OCI-M2 (cell line): ENCODE measurements at regions not wholly inside any gene's neighbourhood (a gene's known extent, or its start where the extent isn't known, plus 50 kb on each side); places are given as distances from the start of the nearest gene placed in this dataset.

Experiments
- DNase-seq: peaks from one replicate; lab custom pipeline; 2025; ENCODE audit not compliant: unreplicated experiment; lab: John Stamatoyannopoulos, UW

DNA sequence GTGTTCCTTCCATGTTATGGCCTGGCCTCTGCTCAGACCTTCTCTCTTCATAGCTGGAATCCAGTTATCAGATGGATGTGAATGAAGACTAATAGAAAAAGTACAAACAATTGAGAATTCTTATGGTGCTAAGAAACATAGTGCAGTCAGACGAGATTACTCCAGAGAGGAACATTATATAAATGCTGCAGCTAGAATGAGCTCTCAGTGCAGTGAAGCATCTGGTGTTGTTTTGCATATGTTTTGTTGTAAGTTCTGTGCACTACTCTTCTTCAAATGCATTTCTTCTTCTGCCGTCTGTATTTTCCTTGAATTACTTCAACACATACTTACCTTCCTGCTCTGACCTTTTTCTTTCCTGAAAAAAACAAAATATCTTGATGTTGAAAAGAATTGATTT, 602.4 kb upstream of the CDH18 start:
- no peak for DNase-seq

DNA sequence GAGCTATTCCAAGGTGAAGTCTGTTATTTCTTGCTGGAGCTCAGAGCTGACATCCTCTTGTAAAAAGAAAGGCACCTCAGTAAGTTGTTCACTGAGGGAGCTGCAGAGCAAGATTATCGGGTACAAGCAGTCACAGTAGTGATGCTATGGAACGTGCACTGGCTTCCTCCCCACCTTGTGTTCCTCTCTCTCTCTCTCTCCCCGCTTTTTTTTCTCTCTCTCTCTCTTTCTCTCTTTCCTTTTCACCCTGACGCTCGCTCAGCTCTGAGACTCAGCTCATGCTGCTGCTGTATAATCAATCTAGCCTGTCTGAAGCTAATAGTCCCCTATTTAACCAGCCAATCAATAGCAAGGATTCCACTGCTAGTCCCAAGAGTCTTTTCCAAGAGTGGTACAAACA, 587.6 kb upstream of the CDH18 start:
- no peak for DNase-seq

DNA sequence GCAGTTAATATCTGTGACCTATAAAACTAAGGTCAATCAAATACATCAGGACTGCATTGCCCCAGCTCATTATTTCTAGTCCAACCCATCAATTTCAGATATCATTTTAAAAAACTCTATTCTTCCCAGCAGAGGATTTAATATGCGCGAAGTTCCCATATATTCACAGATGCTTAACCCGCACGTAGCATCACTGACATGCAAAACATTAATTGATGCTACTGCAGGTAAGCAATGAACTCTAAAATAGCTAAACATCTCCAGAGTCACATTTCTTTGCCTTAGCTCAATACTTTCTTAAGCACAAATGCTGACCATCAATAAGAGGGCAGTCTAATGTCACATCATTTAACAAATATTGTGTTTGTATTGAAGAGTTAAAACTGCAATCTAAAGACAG, 586.6 kb upstream of the CDH18 start:
- no peak for DNase-seq

DNA sequence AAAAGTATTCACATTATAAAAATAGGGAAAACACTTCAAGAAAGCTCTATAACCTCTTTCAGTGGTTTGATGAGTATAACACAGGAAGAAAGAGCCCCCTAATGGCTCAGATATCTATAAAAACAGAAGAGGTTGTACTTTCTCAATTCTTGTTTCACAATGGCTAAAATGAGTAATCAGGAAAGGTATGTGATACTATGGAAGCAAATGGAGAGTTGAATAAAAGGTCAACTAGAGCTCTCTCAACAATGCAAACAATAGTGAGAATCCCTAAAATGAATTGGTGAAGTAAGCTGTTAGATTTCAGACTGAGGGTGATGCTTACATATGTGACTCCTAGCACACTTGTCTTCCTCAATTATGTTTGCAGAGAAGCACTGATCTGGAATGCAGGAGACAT, 584.6 kb upstream of the CDH18 start:
- DNase-seq, result no peak

DNA sequence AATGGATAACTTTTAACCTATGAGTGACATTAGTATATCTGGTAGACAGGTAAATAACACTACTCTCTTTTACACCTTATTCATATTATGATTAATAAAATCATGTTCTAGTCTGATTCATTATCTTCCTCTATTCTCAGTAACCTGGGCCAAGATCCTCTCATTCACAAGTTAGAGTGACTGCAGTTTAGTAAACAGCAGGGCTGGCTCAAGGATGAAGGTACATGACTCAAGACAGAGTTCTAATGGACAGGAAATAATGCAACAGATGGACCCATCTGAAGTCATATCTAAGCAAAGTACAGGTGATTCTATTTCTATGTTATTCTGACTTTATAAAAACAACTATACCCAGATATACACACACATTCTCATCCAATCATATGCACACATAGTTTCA, 582.5 kb upstream of the CDH18 start:
- no peak for DNase-seq

DNA sequence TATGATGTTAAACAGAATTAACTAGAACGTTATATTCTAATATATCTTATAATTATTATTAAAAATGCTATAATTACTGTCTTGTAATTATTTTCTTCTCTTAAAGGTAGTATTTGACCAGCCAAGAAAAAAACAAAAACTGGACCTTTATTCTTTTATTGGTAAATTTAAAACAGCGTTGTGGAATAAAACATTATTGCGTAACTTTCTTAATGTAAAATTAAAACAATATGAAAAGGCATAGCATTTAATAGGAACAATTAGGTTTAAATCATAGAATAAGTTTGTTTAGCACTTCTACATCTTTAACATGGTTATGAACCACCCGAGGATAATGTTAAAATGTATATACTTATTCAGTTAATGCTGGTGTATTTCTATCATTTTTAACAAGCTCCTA, 574.5 kb upstream of the CDH18 start:
- DNase-seq, result no peak

DNA sequence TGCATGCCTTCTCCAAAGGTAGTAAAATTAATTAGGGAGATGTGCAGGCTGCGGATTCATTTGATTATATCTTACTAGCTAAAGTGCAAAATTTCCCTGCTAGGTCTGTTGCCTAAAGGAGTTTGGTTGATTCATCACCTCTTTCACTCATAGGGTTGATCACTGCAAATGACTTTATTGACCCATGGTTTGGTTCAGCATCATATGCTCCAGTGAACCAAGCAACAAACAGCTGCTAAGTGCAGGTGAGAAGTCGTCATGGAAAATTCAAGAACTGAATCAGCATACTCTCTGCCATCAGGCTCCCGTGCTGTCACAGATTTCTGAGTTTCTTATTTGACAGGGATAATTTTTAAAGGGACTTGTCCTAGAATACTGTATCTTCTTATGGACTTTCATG, 571.8 kb upstream of the CDH18 start:
- no peak for DNase-seq

DNA sequence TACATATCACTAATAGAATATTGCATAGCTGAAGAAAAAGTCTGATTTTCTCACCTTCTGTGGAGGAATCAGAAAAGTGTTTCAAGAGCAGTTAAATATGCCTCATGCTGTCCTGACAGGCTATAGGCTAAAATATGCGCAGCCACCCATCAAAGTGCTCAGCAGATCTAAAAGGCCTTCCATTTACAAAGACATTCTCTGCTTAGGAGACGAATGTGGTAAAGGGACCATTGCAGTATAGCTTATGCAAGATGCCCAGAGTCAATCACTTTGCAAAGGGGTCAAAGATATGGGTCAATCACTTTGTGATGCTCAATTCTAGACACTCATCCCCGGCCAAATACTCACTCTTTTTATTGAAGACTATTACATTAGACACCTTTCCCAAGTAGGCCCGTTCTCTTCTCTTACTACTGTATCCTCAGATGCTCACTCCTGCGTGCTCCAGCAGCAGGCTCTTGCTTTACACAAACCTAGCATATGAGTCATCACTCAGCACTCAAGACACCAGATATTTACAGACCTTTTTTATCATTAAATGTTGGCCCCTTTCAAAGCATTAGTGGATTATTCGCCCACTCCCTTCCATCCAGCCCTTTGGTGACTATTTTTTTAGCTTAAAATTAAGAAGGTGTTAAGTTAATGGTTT, 568.2 kb upstream of the CDH18 start:
- DNase-seq, result no peak

DNA sequence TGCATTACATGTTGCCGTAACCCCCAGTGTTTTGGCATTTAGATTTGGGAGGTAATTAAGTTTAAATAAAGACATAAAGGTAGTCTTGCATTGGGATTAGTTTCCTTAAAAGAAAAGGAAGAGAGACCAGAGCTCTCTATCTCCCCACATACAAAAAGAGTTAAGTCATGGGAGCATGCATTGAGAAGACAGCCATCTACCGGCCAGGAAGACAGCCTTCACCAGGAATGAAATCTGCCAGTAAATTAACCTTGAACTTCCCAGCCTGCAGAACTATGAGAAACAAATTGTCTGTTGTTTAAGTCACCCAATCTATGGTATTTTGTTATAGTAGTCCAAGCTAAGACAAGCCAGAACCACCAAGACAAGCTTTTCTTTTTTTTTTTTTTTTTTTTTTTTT, 567.0 kb upstream of the CDH18 start:
- no peak for DNase-seq

DNA sequence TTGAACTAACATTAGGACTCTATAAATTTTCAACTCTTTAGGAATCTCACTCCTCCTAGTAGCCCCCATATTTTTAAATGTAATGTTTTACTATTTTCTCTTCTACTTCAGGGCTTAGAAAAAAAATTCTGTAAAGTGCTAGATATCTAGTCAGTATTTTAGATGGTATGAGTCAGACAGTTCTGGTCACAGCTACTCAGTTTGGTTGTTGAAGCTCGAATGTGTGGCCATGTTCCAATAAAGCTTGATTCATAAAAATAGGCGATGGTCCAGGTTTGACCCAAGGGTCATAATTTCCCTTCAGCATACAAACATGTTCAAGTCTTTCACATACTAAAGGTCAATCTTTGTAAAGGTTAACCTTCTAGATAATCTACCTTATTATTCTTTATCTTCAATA, 566.0 kb upstream of the CDH18 start:
- no peak for DNase-seq

DNA sequence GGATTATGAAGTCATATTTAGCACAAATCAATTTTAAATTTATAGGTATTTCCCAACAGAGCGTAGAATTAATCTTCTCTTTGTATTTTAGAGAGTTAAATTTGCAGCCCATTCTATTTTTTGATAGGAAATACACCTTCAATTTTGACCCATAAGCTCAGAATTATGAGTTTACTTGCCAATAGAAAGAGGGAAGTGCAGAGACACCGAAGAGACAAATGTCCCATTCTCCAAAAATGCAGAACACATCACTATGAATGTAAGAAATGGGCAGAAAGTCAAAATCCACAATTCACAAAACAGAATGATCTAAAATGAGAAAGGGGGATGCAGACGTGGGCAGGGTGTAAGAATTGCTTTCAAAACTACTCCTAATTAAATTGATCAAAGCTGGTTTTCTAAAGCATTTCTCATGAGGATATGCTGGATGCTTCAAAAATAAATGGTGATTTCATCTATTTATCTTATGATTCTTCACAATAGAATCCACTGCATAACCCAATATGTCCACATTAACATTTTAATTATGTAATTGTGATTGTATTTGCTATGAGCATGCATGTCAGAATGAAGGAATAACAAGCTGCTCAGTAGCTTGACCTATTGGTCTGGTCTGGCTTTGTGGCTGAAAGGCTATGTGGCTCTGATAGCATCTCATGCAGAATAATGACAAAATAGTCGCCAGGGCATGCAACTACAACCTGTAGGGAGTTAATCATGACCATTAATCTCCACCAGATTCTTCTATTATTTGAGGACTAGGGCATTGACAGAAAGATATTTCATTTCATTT, 550.1 kb upstream of the CDH18 start:
- DNase-seq, result no peak

DNA sequence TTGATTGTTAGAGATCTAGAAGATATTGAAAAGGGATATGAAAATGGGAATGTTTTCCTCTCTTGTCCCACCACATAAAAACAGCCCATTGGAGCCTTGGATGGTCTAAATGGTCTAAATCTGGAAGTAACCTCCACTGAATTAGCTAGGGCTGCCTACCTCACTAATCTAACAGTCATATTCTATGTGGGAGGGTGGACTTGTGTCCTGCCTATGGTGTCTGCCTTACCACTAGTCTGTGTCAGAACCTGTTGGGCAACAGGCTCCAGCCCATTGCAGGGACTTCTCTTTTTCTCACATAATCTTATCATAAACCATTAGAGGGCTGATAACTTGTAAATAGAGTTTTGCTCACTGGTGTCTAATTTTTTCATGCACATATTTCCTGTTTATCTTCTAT, 548.8 kb upstream of the CDH18 start:
- DNase-seq, result no peak

DNA sequence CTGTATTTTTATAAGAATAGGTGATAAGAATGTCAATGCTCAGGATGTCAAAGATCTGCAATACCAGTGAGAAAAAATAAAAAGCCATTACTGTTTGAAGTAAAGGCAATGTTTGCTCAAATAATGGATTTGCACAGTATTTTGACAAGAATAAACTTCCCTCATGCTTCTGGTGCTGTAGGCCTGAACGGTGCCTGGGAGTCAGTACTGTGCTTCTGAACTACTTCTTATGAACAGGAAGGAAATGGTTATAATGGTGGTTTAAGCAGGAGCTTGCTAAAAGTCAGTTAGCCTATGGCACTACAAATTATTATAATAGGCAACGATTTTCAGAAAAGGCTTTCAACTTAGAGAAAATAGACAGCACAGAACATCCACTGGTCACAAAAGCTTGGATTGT, 548.3 kb upstream of the CDH18 start:
- DNase-seq, result no peak

DNA sequence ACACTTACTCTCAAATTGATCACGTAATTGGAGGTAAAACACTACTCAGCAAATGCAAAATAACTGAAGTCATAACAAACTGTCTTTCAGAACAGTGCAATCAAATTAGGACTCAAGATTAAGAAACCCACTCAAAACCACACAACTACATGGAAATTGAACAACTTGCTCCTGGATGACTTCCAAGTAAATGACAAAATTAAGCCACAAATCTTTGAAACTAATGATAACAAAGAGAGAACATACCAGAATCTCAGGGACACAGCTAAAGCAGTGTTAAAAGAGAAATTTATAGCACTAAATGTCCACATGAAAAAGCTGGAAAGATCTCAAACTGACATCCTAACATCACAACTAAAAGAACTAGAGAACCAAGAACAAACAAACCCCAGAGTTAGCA, 540.5 kb upstream of the CDH18 start:
- DNase-seq, result no peak

DNA sequence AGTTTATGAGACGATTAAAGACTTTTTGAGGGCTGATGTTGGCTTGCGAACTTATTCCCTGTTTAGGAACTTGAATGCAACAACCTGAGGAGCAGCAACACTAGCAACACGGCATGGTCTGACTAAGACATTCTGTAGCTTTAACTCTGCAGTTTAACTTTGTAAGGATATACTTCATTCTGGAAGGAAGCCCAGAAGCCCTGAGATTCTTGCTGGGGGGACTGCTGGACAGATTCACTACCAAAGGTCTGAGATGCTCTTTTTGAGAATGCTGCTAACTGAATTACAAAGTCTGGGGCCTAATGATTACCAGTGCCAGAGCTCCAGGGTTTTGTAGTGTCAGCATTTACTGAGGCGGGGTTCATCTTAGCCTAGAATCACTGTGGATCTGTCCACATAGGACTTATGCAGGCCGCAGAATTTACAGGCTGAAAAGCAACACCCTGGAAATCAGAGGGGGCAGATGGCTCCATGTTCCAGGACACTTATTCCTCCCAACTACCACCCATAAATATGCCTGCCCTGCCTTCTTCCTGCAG, 537.1 kb upstream of the CDH18 start:
- no peak for DNase-seq

DNA sequence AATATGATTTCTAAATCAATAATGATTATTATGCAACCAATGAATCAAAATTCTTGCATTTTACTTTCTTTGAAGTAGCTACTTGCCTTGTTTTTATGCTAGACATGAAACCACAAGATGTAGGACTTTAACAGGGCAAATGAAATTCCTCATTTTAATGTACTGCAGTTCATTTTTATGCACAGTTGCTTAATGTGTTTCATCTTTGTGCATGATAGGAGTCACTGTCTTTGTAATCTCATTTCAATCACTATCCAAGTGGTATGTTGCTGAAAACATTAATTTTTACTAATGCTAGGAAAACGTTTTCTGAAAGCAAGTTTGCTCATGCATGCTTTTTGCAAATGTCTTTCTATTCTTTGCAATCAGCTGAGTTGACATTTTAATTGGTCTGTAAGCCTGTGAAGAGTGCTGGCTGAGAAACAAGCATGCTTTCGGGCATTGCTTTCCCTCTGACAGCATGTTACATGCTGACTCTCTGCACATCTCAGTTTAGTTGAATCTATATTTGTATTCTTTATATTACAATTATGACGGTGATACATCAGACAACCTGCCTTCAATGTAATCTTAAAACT, 535.0 kb upstream of the CDH18 start:
- DNase-seq, result no peak

DNA sequence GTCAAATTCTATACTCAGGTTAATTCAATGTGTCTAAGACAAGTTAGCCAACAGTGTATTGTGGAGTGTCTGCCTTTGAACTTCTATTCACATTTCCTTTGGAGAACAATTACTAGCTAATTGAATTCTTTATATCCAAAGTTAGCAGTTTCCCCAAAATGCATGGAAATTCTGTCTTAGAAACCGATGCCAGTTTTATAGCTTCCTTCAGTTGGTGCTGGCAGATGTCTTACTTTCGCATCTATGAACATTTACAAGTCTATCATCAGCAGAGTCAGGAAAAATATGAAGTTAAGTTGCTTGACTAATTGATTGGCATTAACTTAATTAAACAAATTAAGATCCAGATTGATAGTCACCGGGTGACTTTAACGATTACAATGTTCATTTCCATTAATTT, 527.6 kb upstream of the CDH18 start:
- DNase-seq, result no peak

DNA sequence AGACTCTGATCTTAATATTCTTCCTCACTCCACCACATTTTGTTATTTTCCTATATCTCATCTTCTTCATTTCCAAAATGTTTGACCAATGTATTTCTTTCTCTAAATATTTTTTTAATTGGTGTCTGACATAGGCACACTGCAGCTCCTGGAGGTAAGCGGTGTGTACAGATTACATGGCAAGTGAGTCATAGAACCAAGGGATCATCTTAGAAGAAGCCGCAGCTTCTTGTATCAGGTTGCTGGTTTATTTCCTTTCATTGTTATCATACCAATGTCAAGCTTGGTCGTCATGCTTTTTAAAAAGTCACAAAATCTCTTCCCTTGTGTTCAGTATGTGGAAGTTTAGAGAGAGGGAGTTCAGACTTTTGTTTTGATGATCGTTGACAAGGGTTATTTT, 526.1 kb upstream of the CDH18 start:
- no peak for DNase-seq

DNA sequence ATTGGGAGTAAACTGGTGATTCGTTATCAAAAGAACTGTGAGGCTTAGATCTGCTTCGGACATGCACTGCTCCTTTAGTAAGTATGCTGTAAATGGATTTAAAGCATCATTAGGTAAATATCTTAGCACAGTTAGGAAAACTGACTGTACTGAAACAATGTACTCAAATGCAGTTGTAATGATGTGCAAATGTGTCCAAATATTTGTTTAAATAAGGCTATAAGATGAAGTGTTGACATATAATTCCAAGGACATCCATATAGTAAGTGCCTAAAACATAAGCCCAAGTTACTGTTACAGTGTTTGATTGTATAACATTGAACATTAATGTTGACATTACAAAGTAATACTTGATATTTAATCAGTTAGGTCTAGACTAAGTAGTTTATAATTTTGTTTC, 512.5 kb upstream of the CDH18 start:
- no peak for DNase-seq

DNA sequence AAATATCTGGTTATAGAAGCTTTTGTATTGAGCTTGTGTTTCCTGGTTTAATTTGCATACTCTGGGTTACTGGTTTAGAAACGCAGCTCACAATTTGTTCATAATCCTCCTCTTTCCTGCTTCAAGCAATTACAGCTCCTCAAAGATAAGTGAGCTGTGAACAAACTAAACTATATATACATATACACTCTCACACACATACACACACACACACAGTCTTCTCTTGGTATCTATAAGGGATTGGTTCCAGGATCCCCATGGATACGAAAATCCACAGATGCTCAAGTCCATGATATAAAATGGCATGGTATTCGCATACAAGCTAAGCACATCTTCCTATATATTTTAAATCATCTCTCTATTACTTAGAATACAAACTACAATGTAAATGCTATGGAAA, 510.9 kb upstream of the CDH18 start:
- no peak for DNase-seq

DNA sequence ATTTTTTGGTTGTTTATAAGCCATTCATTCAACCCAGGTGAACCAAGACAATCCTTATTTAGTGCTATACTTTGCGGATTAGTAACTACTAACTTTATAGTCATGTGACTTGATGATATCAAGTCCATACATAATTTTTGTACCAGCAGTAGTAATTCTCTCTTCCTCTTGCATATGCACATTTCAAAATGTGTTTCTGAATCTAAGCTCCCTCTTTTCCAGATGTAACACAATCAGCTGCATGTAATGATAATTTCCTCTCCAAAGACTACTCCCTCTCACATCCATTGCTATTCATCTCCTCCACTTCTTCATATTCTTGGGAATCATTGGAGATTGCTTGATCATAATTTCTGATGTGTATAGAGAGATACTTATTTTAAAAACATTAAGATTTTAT, 510.1 kb upstream of the CDH18 start:
- no peak for DNase-seq

DNA sequence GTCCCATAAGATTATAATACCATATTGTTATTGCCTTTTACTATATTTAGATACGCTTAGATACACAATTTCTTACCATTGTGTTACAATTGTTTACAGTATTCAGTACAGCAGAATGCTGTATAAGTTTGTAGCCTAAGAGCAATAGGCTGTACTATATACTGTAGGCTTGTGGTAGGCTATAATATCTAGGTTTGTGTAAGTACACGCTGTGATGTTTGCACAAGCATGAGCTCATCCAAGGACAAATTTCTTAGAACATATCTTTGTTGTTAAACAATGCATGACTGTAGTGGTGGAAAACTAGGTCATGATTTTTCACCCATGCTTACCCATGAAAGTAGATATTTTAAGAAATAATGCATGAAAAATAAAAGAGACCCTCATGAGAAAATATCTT, 509.4 kb upstream of the CDH18 start:
- no peak for DNase-seq
